Activated T-cell treated with anti-CD3 and anti-CD28 coated beads for 4 hours (primary cell): ENCODE measurements at regions not wholly inside any gene's neighbourhood (a gene's known extent, or its start where the extent isn't known, plus 50 kb on each side); places are given as distances from the start of the nearest gene placed in this dataset.
"Not testable (repeated sequence)": the region's sequence is repeated elsewhere in the genome, so short reads cannot be mapped to it uniquely, and the experiment has no call there.

ENCODE experiments used
- DNase-seq: peaks from one replicate; pipeline ENCODE4 v3.0.0-alpha.2; 2020

DNA sequence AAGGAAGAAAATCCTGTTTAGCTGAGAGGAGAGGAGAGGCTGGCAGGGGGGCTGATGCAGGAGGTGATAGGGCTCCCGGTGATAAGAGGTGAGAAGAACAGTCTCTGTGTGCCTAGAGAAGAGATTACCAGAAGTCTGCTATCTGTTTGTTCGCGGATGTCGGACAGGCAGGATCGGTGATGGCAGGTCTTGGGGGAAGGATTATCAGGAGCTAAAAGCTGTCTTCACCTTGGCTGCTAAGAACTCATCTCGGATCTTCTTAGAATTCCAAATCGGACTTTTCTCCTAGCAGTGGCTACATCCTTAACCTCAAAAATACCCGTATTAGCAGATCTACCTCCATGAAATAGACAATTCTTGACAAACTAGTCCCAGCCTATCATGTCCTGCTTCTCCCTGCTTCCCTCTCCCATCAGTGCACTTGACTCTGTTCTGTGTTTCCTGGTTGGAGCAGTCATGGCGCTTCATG, 282.1 kb upstream of the TRIB2 start:
- no peak for DNase-seq

- DNase-seq: no peak
Measured at GRCh38 chr2:12435430-12436222, 281.1 kb upstream of the TRIB2 start.

GRCh38 chr2:12436483-12436882, 280.3 kb upstream of the TRIB2 start:
- no peak for DNase-seq

DNA sequence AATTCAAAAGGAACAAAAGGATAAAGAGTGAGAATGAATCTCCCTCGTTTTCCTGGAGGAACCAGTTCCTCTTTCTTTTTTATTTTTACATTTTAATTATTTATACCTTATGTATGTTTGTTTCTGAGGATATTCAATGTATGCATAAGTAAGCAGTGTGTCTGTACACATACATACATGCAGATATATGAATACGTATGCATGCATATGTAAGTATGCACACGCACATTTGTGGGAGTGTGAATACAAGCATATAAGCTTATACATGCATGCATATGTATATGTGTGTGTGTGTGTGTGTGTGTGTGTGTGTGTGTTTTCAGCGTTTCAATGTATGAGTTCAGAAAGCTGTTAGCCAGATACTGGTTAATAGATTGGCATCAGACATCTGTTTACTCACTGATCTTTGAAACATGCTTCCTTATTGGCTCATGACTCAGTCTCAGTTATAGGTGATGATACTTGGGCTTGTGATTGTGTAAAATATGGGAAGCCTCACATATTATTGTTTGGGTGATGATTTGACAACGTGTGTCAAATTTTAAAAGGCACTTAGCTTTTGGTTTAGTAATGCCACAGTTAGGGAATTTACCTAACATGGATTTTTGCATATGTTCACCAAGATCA, 279.7 kb upstream of the TRIB2 start:
- no peak for DNase-seq

- DNase-seq: no peak
Measured at GRCh38 chr2:12440731-12441130, 276.0 kb upstream of the TRIB2 start.

DNA sequence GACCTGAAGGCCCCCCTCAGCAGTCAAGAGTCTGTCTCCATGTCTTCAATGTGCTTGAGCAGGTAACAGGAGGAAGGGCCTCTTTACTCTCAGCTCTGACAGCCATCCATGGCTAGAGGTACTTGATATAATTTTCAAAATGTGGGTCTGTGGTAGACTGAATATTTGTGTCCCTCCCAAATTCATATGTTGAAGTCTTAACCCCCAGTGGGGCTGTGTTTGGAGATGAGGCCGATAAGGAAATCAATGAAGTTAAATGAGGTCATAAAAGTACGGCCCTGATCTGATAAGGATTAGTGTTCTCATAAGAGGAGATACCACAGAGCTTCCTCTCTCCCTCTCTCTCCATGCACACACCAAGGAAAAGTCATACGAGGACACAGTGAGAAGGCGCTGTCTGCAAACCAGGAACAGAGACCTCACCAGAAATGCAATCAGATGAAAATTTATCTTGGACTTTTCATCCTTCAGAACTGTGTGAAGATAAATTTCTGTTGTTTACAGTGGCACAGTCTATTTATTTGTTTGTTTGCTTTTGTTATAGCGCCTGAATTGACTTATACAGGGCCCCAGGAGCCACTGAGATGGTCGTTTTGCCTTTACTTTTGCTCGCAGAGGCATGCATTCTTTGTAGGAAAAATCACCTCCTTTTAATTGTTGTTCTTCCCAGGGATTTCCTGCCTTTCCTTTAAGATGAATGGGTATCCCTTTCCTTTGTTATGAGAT, 274.8 kb upstream of the TRIB2 start:
- DNase-seq: no peak

DNA sequence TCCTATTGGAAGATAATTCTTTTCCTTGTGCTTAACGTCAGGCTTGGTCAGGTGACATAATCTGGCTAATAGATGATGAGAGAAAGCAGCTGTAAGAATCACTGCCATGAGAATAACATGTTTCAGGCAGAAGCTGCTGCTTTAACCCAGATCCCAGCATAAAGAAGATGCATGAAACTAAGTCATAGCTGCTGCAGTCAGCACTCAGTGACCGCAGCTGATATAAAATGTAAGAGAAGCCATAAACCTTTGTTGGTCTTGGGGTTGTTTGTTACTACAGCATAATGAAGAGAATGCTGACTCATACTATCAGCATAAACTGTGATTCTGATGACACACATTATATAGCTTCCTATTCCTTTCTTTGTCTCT, 274.3 kb upstream of the TRIB2 start:
- no peak for DNase-seq

DNA sequence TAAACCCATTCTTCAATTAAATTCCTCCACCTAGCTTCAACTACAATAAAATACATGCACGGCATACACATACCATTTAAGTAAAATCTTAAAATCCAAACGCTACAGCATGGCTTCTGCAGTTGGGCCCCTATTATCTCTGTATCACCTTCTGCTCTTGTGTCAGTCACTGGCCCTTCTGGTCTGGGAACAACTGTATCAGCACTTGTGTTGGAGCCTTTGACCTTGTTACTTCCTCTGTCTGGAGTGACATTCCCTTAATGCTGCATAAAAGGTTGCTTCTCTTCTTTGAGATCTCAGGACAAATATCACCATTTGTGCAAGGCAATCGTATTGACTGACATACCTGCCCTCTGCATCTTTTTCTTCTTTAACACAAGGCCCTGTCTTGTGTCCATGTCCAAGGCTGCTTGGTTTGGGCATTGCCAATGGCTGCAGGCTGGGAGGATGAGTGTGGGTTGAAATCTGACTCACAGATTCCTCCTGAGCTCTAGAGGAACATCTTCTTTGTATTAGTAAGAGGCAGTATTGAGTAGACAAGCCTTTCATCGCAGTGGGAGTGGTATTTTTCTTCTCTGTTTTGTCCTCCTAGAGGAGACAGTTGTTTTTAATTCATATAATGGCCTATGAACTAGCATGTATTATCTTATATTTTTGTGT, 267.8 kb upstream of the TRIB2 start:
- no peak for DNase-seq

DNA sequence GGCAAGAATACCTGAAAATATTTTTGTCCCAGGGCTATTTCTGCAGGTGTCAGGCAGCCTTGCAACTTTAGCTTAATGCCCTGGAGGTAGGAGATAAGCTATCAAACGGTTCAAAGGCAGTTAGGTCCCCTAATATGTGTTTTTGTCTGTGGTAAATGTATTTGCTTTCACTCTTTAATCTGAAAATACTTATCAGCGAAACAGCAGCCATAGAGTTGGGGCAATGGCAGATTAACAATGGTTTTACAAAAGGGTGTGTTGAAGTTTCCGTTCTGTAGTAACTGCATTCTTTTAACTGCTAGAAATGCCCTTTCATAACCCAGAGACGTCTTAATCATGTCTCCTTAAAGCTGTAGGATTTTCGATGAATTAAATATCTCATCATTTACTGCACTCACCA, 265.0 kb upstream of the TRIB2 start:
- DNase-seq: no peak

DNA sequence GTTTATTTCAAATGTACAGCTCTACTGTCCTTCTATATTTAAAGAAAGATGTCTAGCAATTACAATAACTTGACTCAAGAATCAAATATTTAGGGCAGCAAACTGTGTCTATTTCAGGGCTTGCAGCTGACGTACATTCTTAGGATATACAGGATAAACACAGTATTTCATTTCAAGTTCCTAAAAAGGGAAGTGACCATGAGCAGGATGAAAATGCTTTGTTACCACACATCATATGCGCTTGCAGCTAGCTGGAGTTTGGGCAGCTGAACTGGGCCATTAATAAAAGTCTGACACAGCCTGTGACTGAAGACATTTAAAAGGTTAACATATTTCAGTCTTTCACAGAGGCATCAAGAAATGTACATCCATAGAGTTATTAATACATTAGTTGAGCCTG, 264.6 kb upstream of the TRIB2 start:
- no peak for DNase-seq

DNA sequence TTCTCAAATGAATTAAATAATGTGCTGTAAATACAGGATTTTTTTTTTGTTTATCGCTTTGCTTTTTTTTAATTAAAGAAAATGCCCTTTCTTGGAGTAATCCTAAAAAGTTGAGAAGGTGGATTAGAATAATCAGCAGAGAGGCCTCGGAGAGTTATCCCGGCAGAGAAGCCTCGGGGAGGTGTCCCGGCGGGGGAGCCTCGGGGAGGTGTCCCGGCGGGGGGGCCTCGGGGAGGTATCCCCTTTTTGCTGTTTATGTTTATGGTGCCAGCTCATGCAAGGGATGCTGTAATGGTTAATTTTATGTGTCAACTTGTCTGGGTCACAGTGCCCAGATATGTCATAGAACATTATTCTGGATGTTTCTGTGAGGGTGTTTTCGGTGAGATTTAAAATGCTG, 263.0 kb upstream of the TRIB2 start:
- DNase-seq: no peak

- no peak for DNase-seq
Measured at GRCh38 chr2:12455661-12456060, 261.1 kb upstream of the TRIB2 start.

DNA sequence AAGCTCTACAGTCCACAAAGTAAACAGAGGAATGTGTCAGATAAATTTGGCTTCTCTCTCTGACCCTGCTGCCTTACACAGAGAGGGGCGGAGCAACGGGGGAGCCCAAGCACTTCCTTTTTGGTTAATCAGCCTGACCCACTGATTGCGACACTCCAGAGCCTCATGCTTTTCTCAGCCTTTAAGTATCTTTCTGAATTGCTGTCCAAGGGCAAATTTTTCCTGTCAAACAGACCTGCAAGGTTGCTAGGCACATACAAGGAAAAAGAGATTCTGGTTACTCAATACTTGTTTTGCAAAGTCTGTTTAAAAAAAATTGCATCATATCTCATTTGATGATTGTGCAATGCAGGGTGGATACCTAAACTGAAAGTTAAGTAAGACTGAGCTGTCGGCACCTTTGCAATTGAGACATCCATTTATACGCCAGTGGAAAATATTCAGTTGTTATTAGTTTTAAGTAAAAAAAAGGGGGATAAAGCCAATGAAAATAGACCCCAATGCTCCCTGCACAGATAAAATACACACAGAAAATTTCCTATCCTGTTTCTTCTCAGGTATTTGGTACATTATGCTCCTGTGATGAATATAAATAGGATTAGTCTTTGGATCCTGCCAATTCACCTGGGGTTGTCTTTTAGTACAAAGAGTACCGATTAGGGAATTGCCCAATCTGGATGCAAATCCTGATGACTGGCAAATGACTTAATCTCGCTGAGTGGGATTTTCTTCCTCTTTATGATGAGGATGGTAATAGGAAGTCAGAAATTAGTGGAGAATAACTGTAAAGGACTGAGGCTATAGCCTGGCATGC, 260.2 kb upstream of the TRIB2 start:
- DNase-seq: peak; percentile 54

DNA sequence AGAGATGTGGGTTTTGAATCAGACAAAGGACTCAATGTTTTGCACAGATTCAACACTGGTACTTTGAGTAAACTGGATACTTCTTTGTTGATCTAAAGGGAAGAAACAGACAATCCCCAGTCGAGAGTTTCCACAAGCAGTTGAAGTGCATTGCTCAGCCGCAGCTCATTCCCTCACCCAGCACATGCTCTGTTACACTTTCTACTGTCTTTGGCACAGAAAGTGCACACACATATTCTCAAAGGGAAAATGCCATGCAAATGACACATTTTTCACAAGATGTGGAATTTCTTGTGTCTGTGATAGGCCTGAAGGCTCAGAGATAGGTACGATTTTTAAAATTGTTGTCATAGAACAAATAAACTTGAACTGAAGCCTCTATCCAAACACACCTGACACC, 258.9 kb upstream of the TRIB2 start:
- DNase-seq: no peak

DNA sequence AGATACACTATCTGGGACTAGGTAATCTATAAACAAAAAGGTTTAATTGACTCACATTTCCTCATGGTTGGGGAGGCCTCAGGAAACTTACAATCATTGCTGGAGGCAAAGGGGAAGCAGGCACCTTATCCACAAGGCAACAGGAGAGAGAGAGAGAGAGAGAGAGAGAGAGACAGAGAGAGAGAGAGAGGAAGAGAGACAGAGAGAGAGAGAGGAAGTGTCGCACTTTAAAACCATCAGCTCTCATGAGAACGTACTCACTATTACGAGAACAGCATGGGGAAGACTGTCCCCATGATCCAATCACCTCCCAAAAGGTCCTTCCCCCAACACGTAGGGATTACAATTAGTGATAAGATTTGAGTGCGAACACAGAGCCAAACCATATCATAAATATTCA, 253.5 kb upstream of the TRIB2 start:
- DNase-seq: no peak

- no peak for DNase-seq
Measured at GRCh38 chr2:12465631-12466135, 251.1 kb upstream of the TRIB2 start.

DNA sequence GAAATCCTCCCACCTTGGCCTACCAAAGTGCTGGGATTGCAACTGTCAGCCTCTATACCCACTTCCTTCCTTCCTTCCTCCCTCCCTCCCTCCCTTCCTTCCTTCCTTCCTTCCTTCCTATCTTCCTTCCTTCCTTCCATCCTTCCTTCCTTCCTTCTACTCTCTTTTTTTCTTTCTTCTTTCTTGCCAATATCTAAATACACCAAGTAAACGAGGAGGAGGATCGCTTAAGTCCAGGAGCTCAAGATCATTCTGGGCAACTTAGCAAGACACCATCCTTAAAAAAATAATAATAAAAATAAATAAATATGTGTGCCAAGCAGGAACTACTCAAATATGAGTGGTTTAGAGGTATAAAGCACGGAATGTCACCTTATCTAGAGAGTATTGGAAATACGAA, 249.4 kb upstream of the TRIB2 start:
- no peak for DNase-seq

- no peak for DNase-seq
Measured at GRCh38 chr2:12469141-12469561, 247.6 kb upstream of the TRIB2 start.

GRCh38 chr2:12472265-12472664, 244.5 kb upstream of the TRIB2 start:
- not testable (repeated sequence) for DNase-seq

DNA sequence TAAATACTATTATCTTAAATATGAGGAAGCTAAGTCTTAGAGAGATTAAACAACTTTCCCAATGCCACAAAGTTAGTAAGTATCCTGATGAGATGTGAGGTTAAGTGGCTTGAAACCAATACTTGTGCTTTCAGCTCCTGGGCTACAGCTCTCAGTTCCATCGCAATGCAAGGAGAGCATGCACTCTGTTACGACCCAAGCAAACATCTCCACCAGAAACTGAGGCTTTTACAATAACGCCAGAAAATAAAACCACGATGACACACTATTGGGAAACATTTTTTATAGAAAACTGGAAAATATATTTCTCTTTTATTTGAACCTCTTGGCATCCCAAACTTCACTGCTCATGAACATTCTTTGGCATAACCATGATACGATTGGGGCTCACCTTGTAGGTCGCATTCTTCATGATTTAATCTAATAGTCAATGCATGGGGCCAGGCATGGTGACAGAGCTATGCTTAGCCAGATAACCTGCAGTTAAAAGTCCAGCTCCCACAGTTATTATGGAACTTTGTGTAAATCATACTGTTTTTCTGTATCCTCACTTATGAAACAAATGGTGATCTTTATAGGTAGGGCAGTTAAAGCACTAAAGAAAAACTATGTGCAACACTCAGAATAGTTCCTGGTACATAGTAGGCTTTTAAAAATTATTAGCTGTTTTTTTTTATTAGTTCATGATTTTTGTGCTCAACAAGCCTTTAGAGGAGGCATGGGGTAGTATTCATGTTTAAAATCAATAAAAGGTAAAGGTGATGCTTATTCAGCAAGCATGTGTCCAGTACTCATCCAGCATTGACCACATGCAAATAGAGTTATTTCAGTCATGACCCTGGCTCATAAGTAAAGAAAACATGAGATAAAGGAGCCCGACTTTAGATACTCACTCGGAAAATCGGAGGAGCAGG, 238.3 kb upstream of the TRIB2 start:
- no peak for DNase-seq

DNA sequence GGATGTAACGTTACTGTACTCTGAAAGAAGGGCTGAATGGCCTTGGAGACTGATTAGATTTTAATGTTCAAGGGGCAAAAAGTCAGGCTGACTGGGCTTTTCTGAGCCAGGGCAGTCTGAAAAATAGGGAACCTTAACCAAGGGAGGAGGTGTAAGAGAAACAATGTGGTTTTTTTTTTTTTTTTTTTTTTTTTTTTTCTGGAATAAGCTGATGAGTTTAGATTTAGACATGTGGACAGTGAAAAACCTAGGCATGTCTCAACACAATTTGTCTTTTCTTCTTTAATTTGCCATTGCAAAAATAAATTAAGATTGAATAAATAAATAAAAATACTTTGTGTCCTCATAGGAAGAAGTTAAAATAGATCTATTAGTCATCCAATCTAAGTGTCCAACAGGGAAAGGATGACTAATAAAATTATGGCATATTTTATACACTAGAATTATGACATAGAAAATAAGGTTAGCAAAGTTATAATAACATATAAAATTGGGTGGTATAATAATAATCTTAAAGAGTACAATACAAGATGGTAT, 237.6 kb upstream of the TRIB2 start:
- DNase-seq: no peak
